ENCODE measurements at regions not wholly inside any gene's neighbourhood (a gene's known extent, or its start where the extent isn't known, plus 50 kb on each side); places are given as distances from the start of the nearest gene placed in this dataset.

DNA sequence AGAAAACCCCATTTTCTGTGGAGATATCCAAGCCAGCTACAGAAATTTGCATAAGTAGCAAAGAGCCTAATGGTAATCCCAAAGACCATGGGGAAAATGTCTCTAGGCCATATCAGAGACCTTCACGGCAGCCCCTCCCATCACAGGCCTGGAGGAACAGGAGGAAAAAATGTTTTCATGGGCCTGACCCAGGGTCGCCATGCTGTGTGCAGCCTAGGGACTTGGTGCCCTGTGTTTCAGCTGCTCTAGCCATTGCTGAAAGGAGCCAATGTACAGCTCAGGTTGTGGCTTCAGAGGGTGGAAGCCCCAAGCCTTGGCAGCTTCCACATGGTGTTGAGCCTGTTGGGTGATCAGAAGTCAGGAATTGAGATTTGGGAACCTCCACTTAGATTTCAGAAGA, 1150.7 kb downstream of the OTOL1 start:
- CTCF ChIA-PET, result no interaction called here
- no TSS peak for BruUV-seq (replicated peaks)
- Histone ChIP-seq H3K9ac (ENCODE audit: low read length) (no peak overlapping the region), H3K4me3 (ENCODE audit: low read length) (no peak overlapping the region), H3K4me2 (ENCODE audit: low read length) (no peak overlapping the region), H3K4me1 (ENCODE audit: insufficient read depth, low read length) (no peaks in the 10 kb centered on the region), H3K79me2 (ENCODE audit: low read length) (no peaks in the 10 kb centered on the region), H2AFZ (ENCODE audit: low read length) (no peak overlapping the region), H3K9me3 (ENCODE audit: low read length) (peaks cover 3% of the 10 kb centered on the region; the same call in 1 of the 2 replicates), H3K36me3 (ENCODE audit: low read depth, low read length) (no peaks in the 10 kb centered on the region), H3K9me2 (replicated peaks; ENCODE audit: low read length) (no peaks in the 10 kb centered on the region), H4K20me1 (ENCODE audit: low read length) (no peaks in the 10 kb centered on the region), H3F3A (ENCODE audit: low read length, unreplicated experiment) (no peaks in the 10 kb centered on the region), H3K27me3 (ENCODE audit: low read length) (no peaks in the 10 kb centered on the region), H3K27ac (ENCODE audit: low read length) (no peak overlapping the region)
- TF ChIP-seq, protein P1, sequence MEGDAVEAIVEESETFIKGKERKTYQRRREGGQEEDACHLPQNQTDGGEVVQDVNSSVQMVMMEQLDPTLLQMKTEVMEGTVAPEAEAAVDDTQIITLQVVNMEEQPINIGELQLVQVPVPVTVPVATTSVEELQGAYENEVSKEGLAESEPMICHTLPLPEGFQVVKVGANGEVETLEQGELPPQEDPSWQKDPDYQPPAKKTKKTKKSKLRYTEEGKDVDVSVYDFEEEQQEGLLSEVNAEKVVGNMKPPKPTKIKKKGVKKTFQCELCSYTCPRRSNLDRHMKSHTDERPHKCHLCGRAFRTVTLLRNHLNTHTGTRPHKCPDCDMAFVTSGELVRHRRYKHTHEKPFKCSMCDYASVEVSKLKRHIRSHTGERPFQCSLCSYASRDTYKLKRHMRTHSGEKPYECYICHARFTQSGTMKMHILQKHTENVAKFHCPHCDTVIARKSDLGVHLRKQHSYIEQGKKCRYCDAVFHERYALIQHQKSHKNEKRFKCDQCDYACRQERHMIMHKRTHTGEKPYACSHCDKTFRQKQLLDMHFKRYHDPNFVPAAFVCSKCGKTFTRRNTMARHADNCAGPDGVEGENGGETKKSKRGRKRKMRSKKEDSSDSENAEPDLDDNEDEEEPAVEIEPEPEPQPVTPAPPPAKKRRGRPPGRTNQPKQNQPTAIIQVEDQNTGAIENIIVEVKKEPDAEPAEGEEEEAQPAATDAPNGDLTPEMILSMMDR (conservative IDR thresholded peaks at IDR 0.05; ENCODE audit: low read depth, low read length), result no peak
- TF ChIP-seq EZH2phosphoT487 (IDR thresholded peaks at IDR 0.05; ENCODE audit: borderline replicate concordance, low read length), result no peak
- no peak for TF ChIP-seq EZH2 (IDR thresholded peaks at IDR 0.05; ENCODE audit: low read length, unreplicated experiment)
- no peak for DNase-seq
- intact Hi-C loops (cut with micrococcal nuclease), result no loop called here
- ATAC-seq, result no peak
- POLR2A ChIA-PET (ENCODE audit: unreplicated experiment), result no interaction called here

DNA sequence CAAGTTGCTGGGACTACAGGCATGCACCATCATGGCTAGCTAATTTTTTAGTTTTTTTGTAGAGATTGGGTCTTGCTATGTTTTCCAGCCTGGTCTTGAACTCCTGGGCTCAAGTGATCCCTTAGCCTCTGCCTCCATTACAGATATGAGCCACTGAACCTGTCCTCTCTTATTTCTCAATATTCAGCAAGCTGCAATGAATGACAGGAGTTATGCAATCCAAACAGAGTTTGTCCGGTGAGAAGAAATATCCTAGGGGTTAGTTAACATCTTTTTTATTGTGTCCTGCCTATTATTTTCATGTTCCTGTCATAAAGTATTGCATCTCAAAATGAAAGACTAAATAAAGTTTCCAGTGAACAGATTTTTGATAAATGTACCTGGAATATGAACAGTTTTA, 1161.4 kb downstream of the OTOL1 start:
- Histone ChIP-seq H3K9me2 (replicated peaks; ENCODE audit: low read length) (no peaks in the 10 kb centered on the region), H4K20me1 (ENCODE audit: low read length) (no peaks in the 10 kb centered on the region), H3K4me2 (ENCODE audit: low read length) (no peak overlapping the region), H3K9ac (ENCODE audit: low read length) (no peak overlapping the region), H3K27ac (ENCODE audit: low read length) (no peak overlapping the region), H2AFZ (ENCODE audit: low read length) (no peak overlapping the region), H3K9me3 (ENCODE audit: low read length) (0 out of 2 replicates have a peak, but pooled peaks cover 4% of the 10 kb centered on the region), H3K36me3 (ENCODE audit: low read depth, low read length) (no peaks in the 10 kb centered on the region), H3K27me3 (ENCODE audit: low read length) (no peaks in the 10 kb centered on the region), H3F3A (ENCODE audit: low read length, unreplicated experiment) (no peaks in the 10 kb centered on the region), H3K4me1 (ENCODE audit: insufficient read depth, low read length) (no peaks in the 10 kb centered on the region), H3K79me2 (ENCODE audit: low read length) (no peaks in the 10 kb centered on the region), H3K4me3 (ENCODE audit: low read length) (no peak overlapping the region)
- no TSS peak for BruUV-seq (replicated peaks)
- DNase-seq (no peak), ATAC-seq (no peak)
- ChIA-PET CTCF (no interaction called here), POLR2A (ENCODE audit: unreplicated experiment) (no interaction called here)
- TF ChIP-seq, protein P1 (conservative IDR thresholded peaks at IDR 0.05; ENCODE audit: low read depth, low read length), result no peak
- no peak for TF ChIP-seq EZH2 (IDR thresholded peaks at IDR 0.05; ENCODE audit: low read length, unreplicated experiment)
- TF ChIP-seq EZH2phosphoT487 (IDR thresholded peaks at IDR 0.05; ENCODE audit: borderline replicate concordance, low read length), result no peak
- intact Hi-C loops (cut with micrococcal nuclease), result no loop called here

DNA sequence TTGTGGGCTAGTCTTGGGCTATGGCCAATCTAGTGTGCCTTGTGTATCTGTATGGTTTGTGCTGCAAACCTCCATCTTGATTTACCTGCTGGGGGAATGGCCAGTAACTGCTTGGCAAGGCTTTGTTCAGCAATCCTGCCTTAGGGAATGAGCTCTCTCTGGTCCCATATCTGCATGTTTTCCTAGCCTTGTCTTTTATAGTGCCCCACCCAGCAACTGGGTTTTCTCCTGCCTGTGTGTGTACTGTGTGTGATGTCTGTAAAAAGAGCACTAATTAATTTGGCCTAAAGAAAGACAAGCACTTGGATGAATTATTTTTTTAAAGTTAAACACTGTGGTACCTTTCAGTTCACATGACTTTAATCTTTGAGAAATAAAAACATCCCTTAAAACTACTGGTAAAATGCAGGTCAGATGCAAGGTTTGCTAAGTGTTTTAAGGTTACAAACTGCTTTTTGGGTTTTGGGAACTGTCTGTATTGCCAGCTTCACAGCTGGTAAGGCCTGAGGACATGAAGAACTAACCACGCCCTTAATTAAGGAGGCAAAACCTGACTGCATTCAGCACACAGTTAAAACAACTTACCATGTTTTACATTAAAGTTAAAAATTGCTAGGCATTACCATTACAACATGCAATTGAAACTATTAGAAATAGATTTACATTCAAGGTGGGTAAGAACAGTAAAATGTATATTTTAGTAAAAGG, 1169.2 kb downstream of the OTOL1 start:
- Histone ChIP-seq H3K4me3 (ENCODE audit: low read length) (no peak overlapping the region), H3K9me3 (ENCODE audit: low read length) (no peaks in the 10 kb centered on the region), H3K4me2 (ENCODE audit: low read length) (no peak overlapping the region), H3K79me2 (ENCODE audit: low read length) (no peaks in the 10 kb centered on the region), H3K27me3 (ENCODE audit: low read length) (no peaks in the 10 kb centered on the region), H3K9me2 (replicated peaks; ENCODE audit: low read length) (no peaks in the 10 kb centered on the region), H3F3A (ENCODE audit: low read length, unreplicated experiment) (no peaks in the 10 kb centered on the region), H3K4me1 (ENCODE audit: insufficient read depth, low read length) (no peaks in the 10 kb centered on the region), H3K27ac (ENCODE audit: low read length) (no peak overlapping the region), H3K36me3 (ENCODE audit: low read depth, low read length) (no peaks in the 10 kb centered on the region), H2AFZ (ENCODE audit: low read length) (no peak overlapping the region), H4K20me1 (ENCODE audit: low read length) (no peaks in the 10 kb centered on the region), H3K9ac (ENCODE audit: low read length) (no peak overlapping the region)
- no peak for DNase-seq
- ATAC-seq, result no peak
- CTCF ChIA-PET, result no interaction called here
- TF ChIP-seq EZH2 (IDR thresholded peaks at IDR 0.05; ENCODE audit: low read length, unreplicated experiment) (no peak), EZH2phosphoT487 (IDR thresholded peaks at IDR 0.05; ENCODE audit: borderline replicate concordance, low read length) (no peak)
- TF ChIP-seq, protein P1 (conservative IDR thresholded peaks at IDR 0.05; ENCODE audit: low read depth, low read length), result no peak
- intact Hi-C loops (cut with micrococcal nuclease), result no loop called here
- no TSS peak for BruUV-seq (replicated peaks)
- POLR2A ChIA-PET (ENCODE audit: unreplicated experiment), result no interaction called here
